HL-60 (cell line): ENCODE measurements at regions not wholly inside any gene's neighbourhood (a gene's known extent, or its start where the extent isn't known, plus 50 kb on each side); places are given as distances from the start of the nearest gene placed in this dataset.

Experiments used
- DNase-seq, 2 experiments: peaks; one replicate each; pipeline ENCODE4 v3.0.0-alpha.2; 2010 to 2020; ENCODE audit warnings: low read depth in 1 of 2, low spot score in 1 of 2
- H3K27ac ChIP-seq: fragments of 250-450 bp; sonication (Bioruptor Pico); replicated peaks from 2 replicates; pipeline ENCODE4 v1.5.1; 2020; ENCODE audit warnings: mild to moderate bottlenecking, moderate library complexity
- H3K27me3 ChIP-seq: fragments of 250-450 bp; sonication (Bioruptor Pico); 2 replicates; pipeline ENCODE4 v1.5.1; 2021; ENCODE audit warnings: mild to moderate bottlenecking, moderate library complexity; ENCODE audit not compliant: insufficient read depth, poor library complexity, severe bottlenecking
- H3K4me3 ChIP-seq: replicated peaks from 2 replicates; pipeline ENCODE4 v1.5.1; 2011; ENCODE audit warnings: mild to moderate bottlenecking, control low read depth, low read length; ENCODE audit not compliant: insufficient read depth
- CTCF ChIP-seq: IDR thresholded peaks from one replicate; pipeline ENCODE4 v1.5.1; 2011; ENCODE audit warnings: low read length, control low read depth, inconsistent platforms; ENCODE audit not compliant: insufficient read depth
- GABPA ChIP-seq: IDR thresholded peaks from 2 replicates; pipeline ENCODE4 v1.6.1; 2012; ENCODE audit warnings: low read depth
- POLR2AphosphoS5 ChIP-seq: IDR thresholded peaks from 2 replicates; pipeline ENCODE4 v1.6.1; 2012; ENCODE audit warnings: low read depth
- REST ChIP-seq: IDR thresholded peaks from 2 replicates; pipeline ENCODE4 v1.6.1; 2012; ENCODE audit warnings: low read depth; ENCODE audit not compliant: insufficient replicate concordance
- SPI1 ChIP-seq: IDR thresholded peaks from 2 replicates; pipeline ENCODE4 v1.6.1; 2012; ENCODE audit warnings: low read depth, mild to moderate bottlenecking, borderline replicate concordance

- Histone ChIP-seq H3K4me3 (no peak overlapping the region), H3K27ac (no peak overlapping the region), H3K27me3 (no peaks in the 10 kb centered on the region)
- DNase-seq = no peak
- no peak for TF ChIP-seq SPI1
- no peak for TF ChIP-seq CTCF
- no peak for TF ChIP-seq POLR2AphosphoS5
- TF ChIP-seq REST = no peak
- no peak for TF ChIP-seq GABPA
Measured at GRCh38 chr15:75136758-75137157, 64.9 kb upstream of the C15orf39 start.

- no peak for DNase-seq
- Histone ChIP-seq H3K27ac (no peak overlapping the region), H3K27me3 (no peaks in the 10 kb centered on the region), H3K4me3 (no peak overlapping the region)
- no peak for TF ChIP-seq REST
Measured at GRCh38 chr15:75138016-75138999, 63.4 kb upstream of the C15orf39 start.

- Histone ChIP-seq H3K4me3 (no peak overlapping the region), H3K27ac (no peak overlapping the region), H3K27me3 (no peaks in the 10 kb centered on the region)
- TF ChIP-seq POLR2AphosphoS5 (no peak), GABPA (no peak), SPI1 (no peak), REST (no peak), CTCF (no peak)
- no peak for DNase-seq
Measured at GRCh38 chr15:75140080-75140879, 61.4 kb upstream of the C15orf39 start.
